Coronary artery (tissue), 2 donors: ENCODE measurements at regions not wholly inside any gene's neighbourhood (a gene's known extent, or its start where the extent isn't known, plus 50 kb on each side); places are given as distances from the start of the nearest gene placed in this dataset.

Experiments
- DNase-seq: peaks from one replicate; pipeline ENCODE4 v3.0.0-alpha.2; 2017; ENCODE audit warnings: low spot score
- H3K27ac ChIP-seq, 2 donors: fragments of 200-600 bp; sonication (generic); one replicate each; pipeline ENCODE4 v1.5.1; 2016 to 2019
- H3K4me3 ChIP-seq: fragments of 200-600 bp; sonication (generic); 2 replicates; pipeline ENCODE4 v1.5.1; 2016; ENCODE audit warnings: mild to moderate bottlenecking, moderate library complexity
- TF ChIP-seq, protein P1 (sequence below): fragments of 200-600 bp; sonication (generic); IDR thresholded peaks from one replicate; pipeline ENCODE4 v1.5.1; 2019; ENCODE audit warnings: antibody characterized with exemption

DNA sequence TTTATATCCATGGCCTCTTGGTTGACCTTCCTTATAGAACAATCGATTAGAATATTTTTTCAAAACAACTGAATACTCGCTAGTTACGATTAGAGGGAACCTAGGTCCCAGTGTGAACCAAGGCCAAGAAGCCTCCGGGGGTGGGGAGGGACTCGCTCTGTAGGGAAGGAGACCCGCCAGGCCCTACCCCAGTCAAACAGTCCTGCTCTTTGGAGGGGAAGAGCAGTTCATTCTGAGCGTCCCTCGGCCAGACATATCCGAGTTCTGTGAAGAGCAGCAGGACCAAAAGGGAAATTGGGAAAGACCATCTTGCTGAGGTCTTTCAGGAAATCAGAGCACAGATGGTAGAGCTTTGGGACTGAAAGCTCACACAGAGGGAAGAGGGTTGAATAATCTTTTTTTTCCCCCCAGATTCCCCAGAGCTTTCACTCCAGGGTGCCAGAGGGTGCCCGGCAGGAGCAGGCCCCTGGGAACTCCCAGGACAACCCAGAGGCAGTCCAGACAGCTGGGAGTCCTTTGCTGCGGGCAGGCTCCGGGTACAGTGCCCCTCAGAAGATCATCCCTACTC lies 137.2 kb upstream of the HES1 start:
- Histone ChIP-seq H3K27ac (no peak overlapping the region), H3K4me3 (no peak overlapping the region)
- DNase-seq, result no peak
- TF ChIP-seq, protein P1, sequence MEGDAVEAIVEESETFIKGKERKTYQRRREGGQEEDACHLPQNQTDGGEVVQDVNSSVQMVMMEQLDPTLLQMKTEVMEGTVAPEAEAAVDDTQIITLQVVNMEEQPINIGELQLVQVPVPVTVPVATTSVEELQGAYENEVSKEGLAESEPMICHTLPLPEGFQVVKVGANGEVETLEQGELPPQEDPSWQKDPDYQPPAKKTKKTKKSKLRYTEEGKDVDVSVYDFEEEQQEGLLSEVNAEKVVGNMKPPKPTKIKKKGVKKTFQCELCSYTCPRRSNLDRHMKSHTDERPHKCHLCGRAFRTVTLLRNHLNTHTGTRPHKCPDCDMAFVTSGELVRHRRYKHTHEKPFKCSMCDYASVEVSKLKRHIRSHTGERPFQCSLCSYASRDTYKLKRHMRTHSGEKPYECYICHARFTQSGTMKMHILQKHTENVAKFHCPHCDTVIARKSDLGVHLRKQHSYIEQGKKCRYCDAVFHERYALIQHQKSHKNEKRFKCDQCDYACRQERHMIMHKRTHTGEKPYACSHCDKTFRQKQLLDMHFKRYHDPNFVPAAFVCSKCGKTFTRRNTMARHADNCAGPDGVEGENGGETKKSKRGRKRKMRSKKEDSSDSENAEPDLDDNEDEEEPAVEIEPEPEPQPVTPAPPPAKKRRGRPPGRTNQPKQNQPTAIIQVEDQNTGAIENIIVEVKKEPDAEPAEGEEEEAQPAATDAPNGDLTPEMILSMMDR, result no peak

GRCh38 chr3:194000100-194000499 lies 135.8 kb upstream of the HES1 start:
- no peak for DNase-seq
- Histone ChIP-seq H3K4me3 (no peak overlapping the region), H3K27ac (no peak overlapping the region)
- TF ChIP-seq, protein P1, result no peak

DNA sequence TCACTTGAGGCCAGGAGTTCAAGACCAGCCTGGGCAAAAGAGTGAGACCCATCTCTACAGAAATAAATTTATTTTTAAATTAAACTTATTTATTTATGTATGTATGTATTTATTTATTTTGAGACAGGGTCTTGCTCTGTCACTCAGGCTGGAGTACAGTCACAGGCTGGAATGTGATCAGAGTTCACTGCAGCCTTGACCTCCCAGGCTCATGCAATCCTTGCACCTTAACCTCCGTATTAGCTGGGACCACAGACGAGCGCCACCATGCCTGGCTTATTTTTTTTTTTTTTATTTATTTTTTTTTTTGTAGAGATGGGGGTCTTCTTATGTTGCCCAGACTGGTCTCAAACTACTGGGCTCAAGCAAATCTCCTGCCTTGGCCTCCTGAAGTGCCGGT lies 135.2 kb upstream of the HES1 start:
- TF ChIP-seq, protein P1, result no peak
- no peak overlapping the region for H3K4me3 ChIP-seq
- H3K27ac ChIP-seq, result no peak overlapping the region
- no peak for DNase-seq

GRCh38 chr3:194001728-194002459 lies 134.1 kb upstream of the HES1 start:
- DNase-seq, result no peak
- no peak overlapping the region for H3K4me3 ChIP-seq
- TF ChIP-seq, protein P1, result no peak
- peak overlapping the region in 1 of 2 donors; percentile 90 for H3K27ac ChIP-seq

- TF ChIP-seq, protein P1, result no peak
- peak overlapping the region; percentile 66 for H3K4me3 ChIP-seq
- DNase-seq, result peak; percentile 95
- peak overlapping the region; percentile 88 to 90 for H3K27ac ChIP-seq
Observed at GRCh38 chr3:194003114-194004057, 132.6 kb upstream of the HES1 start.

GRCh38 chr3:194005930-194006501 lies 129.9 kb upstream of the HES1 start:
- no peak for DNase-seq
- H3K4me3 ChIP-seq, result no peak overlapping the region
- H3K27ac ChIP-seq, result no peak overlapping the region
- TF ChIP-seq, protein P1, result no peak
